HG02870 (cell line): ENCODE measurements at regions not wholly inside any gene's neighbourhood (a gene's known extent, or its start where the extent isn't known, plus 50 kb on each side); places are given as distances from the start of the nearest gene placed in this dataset.
"Not testable (repeated sequence)": the region's sequence is repeated elsewhere in the genome, so short reads cannot be mapped to it uniquely, and the experiment has no call there.

Experiments
- ATAC-seq: cut with Tn5 transposase; IDR thresholded peaks from one replicate; pipeline ENCODE4 v1.9.1; 2021; ENCODE audit warnings: mild to moderate bottlenecking, moderate library complexity; ENCODE audit not compliant: unreplicated experiment

GRCh38 chr1:233788687-233789086 lies 115.8 kb upstream of the SLC35F3 start:
- ATAC-seq: no peak

- ATAC-seq: no peak
Measured at GRCh38 chr1:233790121-233790520, 114.4 kb upstream of the SLC35F3 start.

DNA sequence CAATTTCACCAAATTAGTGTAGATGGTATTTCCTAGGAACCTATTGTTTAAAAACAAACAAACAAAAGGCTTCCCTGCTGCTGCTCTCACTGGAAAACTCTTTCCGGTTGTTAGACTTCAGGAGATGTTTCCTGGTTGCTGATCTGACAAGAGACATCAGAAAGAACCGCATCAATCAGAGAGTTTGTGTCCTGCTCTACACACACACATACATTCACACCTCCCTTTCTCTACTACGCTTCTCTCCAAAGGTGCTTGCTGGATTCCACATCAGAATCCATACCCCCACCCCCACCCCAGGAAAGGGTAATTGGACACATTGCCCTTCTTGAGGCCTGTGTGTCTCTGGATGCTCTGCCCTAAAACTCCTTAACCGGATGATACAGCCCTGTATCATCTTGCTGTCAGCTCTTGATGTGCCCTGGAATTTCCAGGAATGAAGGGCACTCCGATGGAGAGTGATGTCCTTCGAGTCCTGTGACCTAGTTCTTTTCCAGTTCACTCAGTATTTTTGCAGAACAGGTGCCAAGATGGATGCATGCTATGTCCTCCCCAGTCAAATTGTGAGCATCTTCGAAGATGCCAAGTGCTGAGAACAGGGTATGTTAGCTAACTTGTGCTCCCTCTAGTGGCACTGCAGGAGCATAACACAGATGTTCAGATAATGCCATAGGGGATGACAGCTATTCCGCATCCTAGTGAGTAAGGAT lies 113.7 kb upstream of the SLC35F3 start:
- ATAC-seq: peak; percentile 91

- ATAC-seq: no peak
Measured at GRCh38 chr1:233791372-233791703, 113.1 kb upstream of the SLC35F3 start.

DNA sequence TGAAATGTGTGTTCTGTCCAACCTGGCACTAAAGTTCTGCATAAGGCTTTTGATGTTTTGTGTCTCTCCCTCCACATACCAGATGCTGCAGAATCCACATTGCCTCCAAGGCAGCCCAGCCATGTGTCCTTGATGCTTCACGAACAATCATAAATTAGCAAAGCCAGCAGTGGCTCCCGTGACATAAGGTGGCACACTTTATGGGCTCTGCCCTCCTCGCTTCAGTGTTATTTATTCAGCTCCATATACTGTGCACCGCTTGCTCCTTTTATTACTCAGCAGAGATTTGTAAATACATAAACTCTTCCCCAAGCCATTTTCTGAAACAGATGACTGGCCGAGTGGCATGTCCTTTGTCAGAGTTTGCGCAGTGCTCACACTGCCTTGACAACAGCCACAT lies 112.8 kb upstream of the SLC35F3 start:
- ATAC-seq: no peak

- ATAC-seq: no peak
Measured at GRCh38 chr1:233794863-233795262, 109.6 kb upstream of the SLC35F3 start.

GRCh38 chr1:233796146-233796783 lies 108.2 kb upstream of the SLC35F3 start:
- ATAC-seq: no peak

DNA sequence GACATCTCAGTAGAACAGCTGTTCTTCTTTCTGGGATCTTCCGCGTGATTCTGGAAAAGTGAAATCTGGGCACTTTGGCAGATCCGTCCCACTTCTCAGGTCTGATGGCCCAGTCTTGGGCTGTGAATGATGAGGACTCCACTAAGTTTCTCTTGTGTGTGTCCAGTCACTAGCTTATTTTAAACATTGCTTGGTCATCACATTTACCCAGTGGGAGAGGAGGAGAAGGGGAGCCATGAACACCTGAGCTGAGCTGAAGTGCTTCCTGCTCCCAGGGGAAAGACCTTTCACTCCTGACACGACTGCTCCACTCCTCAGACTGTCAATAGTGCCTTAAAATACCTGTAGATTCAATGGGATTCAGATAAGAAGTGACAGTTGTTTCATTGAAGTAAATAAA lies 101.9 kb upstream of the SLC35F3 start:
- ATAC-seq: no peak

DNA sequence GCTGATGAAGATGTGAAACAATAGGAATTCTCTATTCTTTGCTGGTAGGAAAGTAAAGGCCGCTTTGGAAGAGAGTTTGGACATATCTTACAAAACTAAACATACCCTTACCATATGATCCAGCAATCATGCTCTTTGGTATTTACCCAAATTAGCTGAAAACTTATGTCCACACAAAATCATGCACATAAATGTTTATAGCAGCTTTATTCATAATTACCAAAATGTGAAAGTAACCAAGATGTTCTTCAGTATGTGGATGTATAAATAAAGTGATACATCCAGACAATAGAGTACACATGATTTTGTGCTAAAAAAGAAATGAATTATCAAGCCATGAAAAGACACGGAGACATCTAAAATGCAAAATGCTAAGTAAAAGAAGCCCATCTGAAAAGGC lies 98.7 kb upstream of the SLC35F3 start:
- ATAC-seq: no peak

- no peak for ATAC-seq
Measured at GRCh38 chr1:233815357-233815756, 89.1 kb upstream of the SLC35F3 start.

GRCh38 chr1:233815865-233816264 lies 88.6 kb upstream of the SLC35F3 start:
- ATAC-seq: no peak

- ATAC-seq: no peak
Measured at GRCh38 chr1:233816348-233816747, 88.1 kb upstream of the SLC35F3 start.

- ATAC-seq: no peak
Measured at GRCh38 chr1:233819042-233819441, 85.4 kb upstream of the SLC35F3 start.

GRCh38 chr1:233824179-233824578 lies 80.3 kb upstream of the SLC35F3 start:
- ATAC-seq: not testable (repeated sequence)

GRCh38 chr1:233827937-233828336 lies 76.5 kb upstream of the SLC35F3 start:
- not testable (repeated sequence) for ATAC-seq

DNA sequence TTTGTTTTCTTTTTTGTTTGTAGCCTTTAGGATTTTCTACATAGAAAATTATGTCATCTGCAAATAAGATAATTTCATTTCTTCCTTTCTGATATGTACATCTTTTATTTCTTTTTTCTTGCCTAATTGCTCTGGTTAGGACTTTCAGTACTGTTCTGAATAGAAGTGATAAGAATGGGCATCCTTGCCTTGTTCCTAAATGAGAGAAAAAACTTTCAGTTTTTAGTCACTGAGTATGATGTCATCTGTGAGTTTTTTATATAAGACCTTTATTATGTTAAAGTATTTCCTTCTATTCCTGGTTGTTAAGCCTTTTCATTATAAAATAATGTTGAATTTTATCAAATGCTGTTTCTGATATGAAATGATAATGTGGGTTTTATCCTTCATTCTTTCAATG lies 76.0 kb upstream of the SLC35F3 start:
- ATAC-seq: no peak

DNA sequence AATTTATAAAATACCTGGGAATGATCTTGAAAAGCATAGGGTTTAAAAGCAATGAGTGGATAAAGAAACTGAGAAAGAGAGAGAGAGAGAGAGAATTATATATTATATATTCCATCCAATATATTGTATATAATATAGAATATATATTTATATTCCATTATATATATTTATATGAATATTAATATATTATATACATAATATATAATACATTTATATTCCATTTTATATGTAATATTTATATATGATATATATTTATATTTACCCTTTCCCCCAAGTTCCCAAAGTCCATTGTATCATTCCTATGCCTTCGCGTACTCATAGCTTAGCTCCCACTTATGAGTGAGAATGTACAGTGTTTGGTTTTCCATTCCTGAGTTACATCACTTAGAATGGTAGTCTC lies 69.9 kb upstream of the SLC35F3 start:
- no peak for ATAC-seq

DNA sequence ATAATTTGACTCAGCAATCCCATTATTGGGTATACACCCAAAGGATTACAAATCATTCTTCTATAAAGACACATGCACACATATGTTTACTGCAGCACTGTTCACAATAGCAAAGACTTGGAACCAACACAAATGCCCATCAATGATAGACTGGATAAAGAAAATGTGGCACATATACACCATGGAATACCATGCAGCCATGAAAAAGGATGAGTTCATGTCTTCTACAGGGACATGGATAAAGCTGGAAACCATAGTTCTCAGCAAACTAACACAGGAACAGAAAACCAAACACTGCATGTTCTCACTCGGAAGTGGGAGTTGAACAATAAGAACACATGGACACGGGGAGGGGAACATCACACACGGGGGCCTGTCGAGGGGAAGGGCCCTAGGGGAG lies 66.3 kb upstream of the SLC35F3 start:
- not testable (repeated sequence) for ATAC-seq

GRCh38 chr1:233843525-233844204 lies 60.8 kb upstream of the SLC35F3 start:
- ATAC-seq: no peak

DNA sequence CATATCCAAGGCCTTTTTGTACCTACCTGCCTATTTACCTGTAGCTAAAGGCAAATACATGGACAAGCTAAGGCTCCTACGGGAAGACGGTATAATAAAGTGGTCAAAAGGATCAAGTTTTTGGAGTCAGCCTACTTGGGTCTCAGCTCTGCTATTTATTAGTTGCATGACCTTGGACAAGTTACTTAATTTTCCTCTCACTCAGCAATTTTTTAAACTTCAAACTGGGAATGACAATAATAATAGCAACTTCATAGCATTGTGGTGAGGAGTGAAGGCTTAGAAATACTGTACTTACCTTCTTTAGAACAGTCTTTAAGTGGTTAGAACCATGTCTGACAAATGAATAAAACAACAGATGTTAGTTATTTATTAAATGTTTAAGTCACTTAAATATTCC lies 60.2 kb upstream of the SLC35F3 start:
- no peak for ATAC-seq

- no peak for ATAC-seq
Measured at GRCh38 chr1:233844692-233845091, 59.8 kb upstream of the SLC35F3 start.
